ENCODE measurements at regions not wholly inside any gene's neighbourhood (a gene's known extent, or its start where the extent isn't known, plus 50 kb on each side); places are given as distances from the start of the nearest gene placed in this dataset.

DNA sequence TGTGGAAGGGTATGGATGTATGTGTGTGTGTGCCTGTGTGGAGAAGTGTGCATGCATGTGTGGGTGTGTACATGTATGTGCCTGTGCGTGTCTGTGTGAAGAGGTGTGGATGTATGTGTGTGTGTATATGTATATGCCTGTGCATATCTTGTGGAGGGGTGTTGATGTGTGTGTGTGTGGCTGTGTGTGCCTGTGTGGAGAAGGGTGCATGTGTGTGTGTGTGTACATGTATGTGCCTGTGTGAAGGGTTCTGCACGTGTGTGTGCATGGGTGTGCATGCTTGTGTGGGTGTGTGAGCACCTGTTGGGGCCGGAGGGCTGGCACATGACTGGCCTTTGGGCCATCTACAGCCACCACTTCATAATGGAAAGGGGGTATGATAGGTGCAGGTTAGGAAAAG, 291.4 kb downstream of the IRX2 start:
- H3K4me1 ChIP-seq = no peaks in the 10 kb centered on the region
- no peaks in the 10 kb centered on the region for H3K9me3 ChIP-seq
- TF ChIP-seq, protein P1, sequence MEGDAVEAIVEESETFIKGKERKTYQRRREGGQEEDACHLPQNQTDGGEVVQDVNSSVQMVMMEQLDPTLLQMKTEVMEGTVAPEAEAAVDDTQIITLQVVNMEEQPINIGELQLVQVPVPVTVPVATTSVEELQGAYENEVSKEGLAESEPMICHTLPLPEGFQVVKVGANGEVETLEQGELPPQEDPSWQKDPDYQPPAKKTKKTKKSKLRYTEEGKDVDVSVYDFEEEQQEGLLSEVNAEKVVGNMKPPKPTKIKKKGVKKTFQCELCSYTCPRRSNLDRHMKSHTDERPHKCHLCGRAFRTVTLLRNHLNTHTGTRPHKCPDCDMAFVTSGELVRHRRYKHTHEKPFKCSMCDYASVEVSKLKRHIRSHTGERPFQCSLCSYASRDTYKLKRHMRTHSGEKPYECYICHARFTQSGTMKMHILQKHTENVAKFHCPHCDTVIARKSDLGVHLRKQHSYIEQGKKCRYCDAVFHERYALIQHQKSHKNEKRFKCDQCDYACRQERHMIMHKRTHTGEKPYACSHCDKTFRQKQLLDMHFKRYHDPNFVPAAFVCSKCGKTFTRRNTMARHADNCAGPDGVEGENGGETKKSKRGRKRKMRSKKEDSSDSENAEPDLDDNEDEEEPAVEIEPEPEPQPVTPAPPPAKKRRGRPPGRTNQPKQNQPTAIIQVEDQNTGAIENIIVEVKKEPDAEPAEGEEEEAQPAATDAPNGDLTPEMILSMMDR (IDR thresholded peaks at IDR 0.05) = no peak
- ATAC-seq (no peak), DNase-seq (no peak)
- H3K36me3 ChIP-seq = no peaks in the 10 kb centered on the region
- intact Hi-C loops (cut with DNase I) = no loop called here
- H3K27me3 ChIP-seq (ENCODE audit: low read depth) = no peaks in the 10 kb centered on the region
- no peak overlapping the region for H3K4me3 ChIP-seq
- H3K27ac ChIP-seq = no peak overlapping the region

- intact Hi-C loops (cut with DNase I) = no loop called here
- DNase-seq = no peak
- H3K4me1 ChIP-seq = no peaks in the 10 kb centered on the region
- H3K4me3 ChIP-seq = no peak overlapping the region
- H3K27me3 ChIP-seq (ENCODE audit: low read depth) = no peaks in the 10 kb centered on the region
- no peak for ATAC-seq
- H3K36me3 ChIP-seq = no peaks in the 10 kb centered on the region
- H3K9me3 ChIP-seq = no peaks in the 10 kb centered on the region
- TF ChIP-seq, protein P1 (IDR thresholded peaks at IDR 0.05) = no peak
- no peak overlapping the region for H3K27ac ChIP-seq
Observed at GRCh38 chr5:2459251-2459650, 292.2 kb downstream of the IRX2 start.

GRCh38 chr5:2455878-2456277, 295.6 kb downstream of the IRX2 start:
- no peaks in the 10 kb centered on the region for H3K27me3 ChIP-seq (ENCODE audit: low read depth)
- no peak for ATAC-seq
- no peaks in the 10 kb centered on the region for H3K9me3 ChIP-seq
- no peaks in the 10 kb centered on the region for H3K36me3 ChIP-seq
- no peak overlapping the region for H3K4me3 ChIP-seq
- no peaks in the 10 kb centered on the region for H3K4me1 ChIP-seq
- DNase-seq = no peak
- intact Hi-C loops (cut with DNase I) = no loop called here
- no peak overlapping the region for H3K27ac ChIP-seq
- TF ChIP-seq, protein P1 (IDR thresholded peaks at IDR 0.05) = no peak

DNA sequence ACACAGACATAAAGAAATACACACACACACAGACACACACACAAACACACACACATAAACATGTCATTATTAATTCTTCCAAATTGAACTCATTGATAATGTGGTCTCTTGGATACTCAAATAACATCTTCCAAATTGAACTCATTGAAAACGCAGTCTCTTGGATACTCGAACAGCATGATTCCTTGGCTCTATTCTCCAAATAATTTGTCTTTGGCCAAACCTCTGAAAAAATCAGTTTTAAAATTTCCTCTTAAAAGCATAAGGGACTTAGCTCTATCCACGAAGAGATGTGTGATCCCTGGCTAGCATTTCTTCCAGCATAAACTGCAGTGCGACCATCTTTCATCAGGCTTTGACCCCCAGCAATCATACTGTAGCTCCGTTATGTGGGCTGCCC, 296.6 kb downstream of the IRX2 start:
- H3K9me3 ChIP-seq = no peaks in the 10 kb centered on the region
- H3K36me3 ChIP-seq = no peaks in the 10 kb centered on the region
- H3K4me3 ChIP-seq = no peak overlapping the region
- H3K27me3 ChIP-seq (ENCODE audit: low read depth) = no peaks in the 10 kb centered on the region
- TF ChIP-seq, protein P1 (IDR thresholded peaks at IDR 0.05) = no peak
- intact Hi-C loops (cut with DNase I) = no loop called here
- no peak for DNase-seq
- no peak overlapping the region for H3K27ac ChIP-seq
- no peaks in the 10 kb centered on the region for H3K4me1 ChIP-seq
- ATAC-seq = no peak

GRCh38 chr5:2453781-2454180, 297.7 kb downstream of the IRX2 start:
- no peaks in the 10 kb centered on the region for H3K9me3 ChIP-seq
- TF ChIP-seq, protein P1 (IDR thresholded peaks at IDR 0.05) = no peak
- DNase-seq (no peak), ATAC-seq (no peak)
- H3K36me3 ChIP-seq = no peaks in the 10 kb centered on the region
- H3K27ac ChIP-seq = no peak overlapping the region
- H3K27me3 ChIP-seq (ENCODE audit: low read depth) = no peaks in the 10 kb centered on the region
- intact Hi-C loops (cut with DNase I) = no loop called here
- H3K4me1 ChIP-seq = no peaks in the 10 kb centered on the region
- H3K4me3 ChIP-seq = no peak overlapping the region

GRCh38 chr5:2451100-2451499, 300.4 kb downstream of the IRX2 start:
- H3K4me3 ChIP-seq = no peak overlapping the region
- no peaks in the 10 kb centered on the region for H3K36me3 ChIP-seq
- TF ChIP-seq, protein P1 (IDR thresholded peaks at IDR 0.05) = no peak
- no peaks in the 10 kb centered on the region for H3K9me3 ChIP-seq
- no peak overlapping the region for H3K27ac ChIP-seq
- intact Hi-C loops (cut with DNase I) = no loop called here
- ATAC-seq = no peak
- no peaks in the 10 kb centered on the region for H3K27me3 ChIP-seq (ENCODE audit: low read depth)
- no peaks in the 10 kb centered on the region for H3K4me1 ChIP-seq
- DNase-seq = no peak

All from lower lobe of right lung (tissue), 2 donors.